GM11168 (cell line): ENCODE measurements at regions not wholly inside any gene's neighbourhood (a gene's known extent, or its start where the extent isn't known, plus 50 kb on each side); places are given as distances from the start of the nearest gene placed in this dataset.
"Not testable (repeated sequence)": the region's sequence is repeated elsewhere in the genome, so short reads cannot be mapped to it uniquely, and the experiment has no call there.

Experiments
- in situ Hi-C: fragments of 300-500 bp; cut with MboI; formaldehyde crosslinking; loops from one replicate; pipeline ENCODE4 v1.12.0; 2022; ENCODE audit warnings: low sequenced_read_pairs; ENCODE audit not compliant: unreplicated experiment

DNA sequence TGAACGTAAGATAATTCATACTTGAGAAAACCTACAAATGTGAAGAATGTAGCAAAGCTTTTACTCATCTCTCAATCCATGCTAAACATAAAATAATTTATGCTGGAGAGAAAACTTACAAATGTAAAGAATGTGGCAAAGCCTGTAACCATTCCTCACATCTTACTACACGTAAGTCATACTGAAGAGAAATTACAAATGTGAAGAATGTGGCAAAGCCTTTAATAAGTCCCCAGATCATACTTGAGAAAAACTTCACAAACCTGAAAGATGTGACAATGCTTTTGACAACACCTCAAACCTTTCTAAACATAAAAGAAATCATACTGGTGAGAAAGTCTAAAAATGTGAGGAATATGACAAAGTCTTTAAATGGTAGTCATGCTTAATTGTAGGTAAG, 89.4 kb downstream of the ZNF675 start:
- in situ Hi-C loops, result no loop called here

DNA sequence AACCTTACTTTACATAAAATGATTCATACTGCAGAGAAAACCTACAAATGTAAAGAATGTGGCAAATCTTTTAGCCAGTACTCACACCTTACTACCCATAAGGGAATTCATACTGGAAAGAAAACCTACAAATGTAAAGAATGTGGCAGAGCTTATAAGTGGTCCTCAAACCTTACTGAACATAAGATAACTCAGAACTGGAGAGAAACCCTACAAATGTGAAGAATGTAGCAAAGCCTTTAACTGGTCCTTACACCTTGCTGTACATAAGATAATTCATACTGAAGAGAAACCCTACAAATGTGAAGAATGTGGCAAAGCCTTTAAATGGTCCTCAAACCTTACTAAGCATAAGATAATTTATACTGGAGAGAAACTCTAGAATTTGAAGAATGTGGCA, 90.1 kb downstream of the ZNF675 start:
- in situ Hi-C loops, result no loop called here

DNA sequence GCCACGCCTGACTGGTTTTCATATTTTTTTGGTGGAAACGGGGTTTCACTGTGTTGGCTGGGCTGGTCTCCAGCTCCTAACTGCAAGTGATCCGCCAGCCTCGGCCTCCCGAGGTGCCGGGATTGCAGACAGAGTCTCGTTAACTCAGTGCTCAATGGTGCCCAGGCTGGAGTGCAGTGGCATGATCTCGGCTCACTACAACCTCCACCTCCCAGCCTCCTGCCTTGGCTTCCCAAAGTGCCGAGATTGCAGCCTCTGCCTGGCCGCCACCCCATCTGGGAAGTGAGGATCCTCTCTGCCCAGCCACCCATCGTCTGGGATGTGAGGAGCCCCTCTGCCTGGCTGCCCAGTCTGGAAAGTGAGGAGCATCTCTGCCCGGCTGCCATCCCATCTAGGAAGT, 92.7 kb downstream of the ZNF675 start:
- in situ Hi-C loops, result not testable (repeated sequence)

DNA sequence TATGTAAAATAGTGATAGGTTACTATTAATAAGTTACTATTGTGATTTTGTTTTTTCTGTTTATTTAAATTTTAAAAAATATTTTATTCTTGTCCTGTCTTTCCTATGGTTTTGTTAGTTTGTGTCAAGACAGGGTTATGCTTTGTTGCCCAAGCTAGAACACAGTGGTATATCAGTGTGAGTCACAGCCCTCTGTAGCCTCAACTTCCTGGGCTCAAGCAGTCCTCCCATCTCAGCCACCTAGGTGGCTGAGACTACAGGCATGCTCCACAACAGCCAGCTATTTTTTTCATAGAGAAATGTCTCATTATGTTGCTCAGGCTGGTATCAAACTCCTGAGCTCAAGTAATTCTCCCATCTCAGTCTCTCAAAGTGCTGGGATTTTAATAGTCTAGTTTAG, 99.5 kb downstream of the ZNF675 start:
- in situ Hi-C loops, result no loop called here

DNA sequence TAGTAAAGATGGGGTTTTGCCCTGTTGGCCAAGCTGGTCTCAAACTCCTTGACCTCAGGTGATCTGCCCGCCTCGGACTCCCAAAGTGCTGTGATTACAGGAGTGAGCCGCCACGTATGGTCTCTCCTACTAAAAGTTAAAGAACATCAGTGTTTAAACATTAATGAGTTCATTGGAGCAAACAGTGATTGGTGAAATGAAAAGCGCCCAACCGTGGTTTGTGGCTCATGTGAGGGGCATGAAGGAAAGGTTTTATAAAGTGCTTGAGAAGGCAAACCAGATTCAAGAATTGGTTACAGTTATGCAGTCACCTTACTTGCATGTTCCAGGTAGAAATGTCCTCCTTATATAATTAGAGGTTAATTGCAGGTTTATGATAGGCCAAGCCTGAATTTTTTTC, 109.5 kb downstream of the ZNF675 start:
- in situ Hi-C loops, result no loop called here

DNA sequence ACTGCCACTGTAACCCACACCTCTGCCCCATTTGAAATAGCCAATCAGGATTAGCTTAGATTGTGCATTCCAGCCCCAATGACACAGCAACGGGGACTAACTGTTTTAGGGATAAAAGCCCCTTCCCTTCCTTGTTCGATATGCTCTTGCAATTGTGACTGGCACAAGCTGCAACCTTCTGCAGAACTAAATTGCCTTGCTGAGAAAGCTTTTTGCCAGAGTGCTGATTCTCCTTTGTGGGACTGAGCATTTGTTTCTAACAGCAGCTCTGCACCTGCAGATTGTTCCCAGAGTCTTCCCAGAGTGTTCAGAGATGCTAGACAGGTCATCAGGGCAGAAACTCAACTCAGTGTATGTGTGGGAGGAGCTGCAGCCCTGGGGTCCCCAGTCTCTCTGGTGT, 115.8 kb downstream of the ZNF675 start:
- in situ Hi-C loops, result no loop called here

DNA sequence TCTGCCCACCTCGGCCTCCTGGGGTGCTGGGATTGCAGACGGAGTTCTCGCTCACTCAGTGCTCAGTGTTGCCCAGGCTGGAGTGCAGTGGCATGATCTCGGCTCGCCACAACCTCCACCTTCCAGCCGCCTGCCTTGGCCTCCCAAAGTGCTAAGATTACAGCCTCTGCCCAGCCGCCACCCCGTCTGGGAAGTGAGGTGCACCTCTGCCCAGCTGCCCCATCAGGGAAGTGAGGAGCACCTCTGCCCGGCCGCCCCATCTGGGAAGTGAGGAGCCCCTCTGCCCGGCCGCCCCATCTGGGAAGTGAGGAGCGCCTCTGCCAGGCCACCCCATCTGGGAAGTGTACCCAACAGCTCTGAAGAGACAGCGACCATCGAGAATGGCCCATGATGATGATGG, 118.9 kb downstream of the ZNF675 start:
- in situ Hi-C loops, result not testable (repeated sequence)

DNA sequence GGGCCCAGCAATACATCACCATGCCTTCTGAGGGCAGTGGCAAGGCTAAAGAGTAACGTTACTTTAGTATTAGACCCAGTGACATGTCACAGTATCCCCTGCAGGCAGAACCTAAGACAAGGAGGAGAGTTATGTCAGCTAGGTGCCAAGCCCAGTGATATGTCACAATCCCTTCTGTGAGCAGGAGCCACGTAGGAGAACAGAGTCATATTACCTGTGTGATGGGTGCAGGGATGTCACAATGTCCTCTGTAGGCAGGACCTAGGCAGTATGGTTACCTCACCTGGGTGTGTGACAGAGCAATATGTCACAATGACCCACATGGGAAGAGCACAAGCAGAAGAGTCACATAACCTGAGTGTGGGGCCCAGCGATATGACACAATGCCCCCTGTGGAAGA, 121.8 kb downstream of the ZNF675 start:
- in situ Hi-C loops, result no loop called here

DNA sequence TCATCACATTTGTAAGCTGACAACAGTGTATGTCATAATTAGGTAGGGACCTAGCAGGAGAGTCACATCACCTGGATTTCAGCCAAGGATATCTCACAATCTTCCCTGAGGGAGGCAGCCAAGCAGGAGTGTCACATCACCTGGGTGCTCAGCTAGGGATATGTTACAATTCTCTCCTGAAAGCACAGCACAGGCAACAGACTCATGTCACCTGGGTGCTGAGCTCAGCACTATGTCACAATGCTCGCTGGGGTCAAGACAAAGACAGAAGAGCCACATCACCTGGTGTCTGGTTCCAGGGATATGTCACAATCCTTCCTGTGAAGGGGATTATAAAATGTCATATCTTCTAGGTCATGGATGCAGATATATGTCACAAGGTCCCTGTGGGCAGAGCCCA, 123.7 kb downstream of the ZNF675 start:
- in situ Hi-C loops, result no loop called here

DNA sequence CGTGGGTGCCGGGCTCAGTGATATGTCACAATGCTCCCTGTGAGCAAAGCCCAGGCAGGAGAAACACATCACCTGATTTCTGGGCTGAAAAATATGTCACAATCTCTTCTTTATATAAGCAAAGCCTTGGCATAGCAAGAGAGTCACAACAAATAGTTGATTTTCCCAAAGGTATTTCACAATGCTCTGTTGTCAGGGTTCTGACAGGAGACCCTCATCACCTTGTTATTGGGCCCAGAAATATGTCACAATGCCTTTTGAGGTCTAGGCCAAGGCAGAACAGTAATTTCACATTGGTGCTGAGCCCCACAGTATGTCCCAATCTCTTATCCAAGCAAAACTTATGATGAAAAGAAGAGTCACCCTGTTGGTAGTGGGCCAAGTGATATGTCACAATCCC, 125.7 kb downstream of the ZNF675 start:
- in situ Hi-C loops, result no loop called here

DNA sequence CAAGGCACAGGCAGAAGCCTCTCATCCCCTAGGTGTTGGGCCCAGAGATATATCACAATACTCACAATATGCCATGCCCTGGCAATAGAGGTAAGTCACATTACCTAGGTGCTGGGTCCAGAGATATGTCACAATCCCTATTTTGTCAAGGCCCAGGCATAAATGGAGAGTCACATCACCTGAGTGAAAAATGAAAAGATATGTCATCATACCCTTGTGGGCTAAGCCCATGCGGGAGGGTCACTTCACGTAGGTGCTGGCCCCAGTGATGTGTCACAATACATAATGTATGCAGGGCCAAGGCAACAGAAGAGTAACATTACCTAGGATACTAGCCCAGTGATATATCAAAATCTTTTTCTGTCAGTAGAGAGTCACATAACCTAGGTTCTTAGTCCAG, 127.0 kb downstream of the ZNF675 start:
- in situ Hi-C loops, result no loop called here

DNA sequence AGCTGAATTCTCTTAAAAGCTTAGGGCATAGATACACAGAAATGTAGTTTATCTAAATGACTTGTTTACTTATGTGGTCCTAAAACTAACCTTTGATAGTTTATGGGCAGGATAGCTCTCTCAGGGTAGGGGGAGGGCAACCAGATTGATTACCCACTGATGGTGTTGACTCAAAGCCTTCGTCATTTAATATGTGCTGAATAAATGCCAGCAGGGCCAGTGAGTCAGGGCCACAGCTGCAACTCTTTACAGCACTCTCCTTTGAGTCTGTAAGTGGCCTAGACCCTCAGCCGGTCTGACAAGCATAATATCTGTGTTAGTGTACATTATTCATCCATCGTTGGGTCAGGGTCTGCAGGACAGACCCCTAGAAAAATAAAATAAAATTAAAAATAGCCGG, 128.5 kb downstream of the ZNF675 start:
- in situ Hi-C loops, result no loop called here

DNA sequence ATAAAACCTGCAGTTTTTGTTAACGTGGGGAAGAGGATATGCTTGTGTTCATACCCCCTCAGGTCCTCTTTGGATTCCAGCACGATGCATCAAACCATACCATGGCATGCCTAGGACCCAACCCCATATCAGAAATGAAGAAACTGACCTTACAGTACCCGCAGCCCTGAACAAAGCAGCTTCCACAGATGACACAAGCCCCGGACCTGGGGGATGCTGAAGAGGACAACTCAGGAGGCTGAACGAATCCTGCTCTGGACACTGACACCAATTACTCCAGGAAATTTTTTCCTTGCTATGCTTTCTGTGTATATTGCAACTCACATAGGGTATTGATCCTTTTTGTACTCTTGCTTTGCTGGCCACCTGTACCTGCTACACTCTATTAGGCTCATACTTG, 129.6 kb downstream of the ZNF675 start:
- in situ Hi-C loops, result no loop called here

DNA sequence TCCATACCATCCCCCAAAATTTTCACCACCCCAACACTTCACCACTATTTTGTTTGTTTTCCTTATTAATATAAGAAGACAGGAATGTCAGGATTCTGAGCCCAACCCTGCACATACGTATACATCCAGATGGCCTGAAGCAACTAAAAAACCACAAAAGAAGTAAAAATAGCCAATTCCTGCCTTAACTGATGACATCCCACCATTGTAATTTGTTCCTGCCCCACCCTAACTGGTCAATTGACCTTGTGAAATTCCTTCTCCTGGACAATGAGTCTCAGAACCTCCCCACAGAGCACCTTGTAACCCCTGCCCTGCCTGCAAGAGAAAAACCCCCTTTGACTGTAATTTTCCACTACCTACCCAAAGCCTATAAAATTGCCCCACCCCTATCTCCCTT, 132.5 kb downstream of the ZNF675 start:
- in situ Hi-C loops, result no loop called here

DNA sequence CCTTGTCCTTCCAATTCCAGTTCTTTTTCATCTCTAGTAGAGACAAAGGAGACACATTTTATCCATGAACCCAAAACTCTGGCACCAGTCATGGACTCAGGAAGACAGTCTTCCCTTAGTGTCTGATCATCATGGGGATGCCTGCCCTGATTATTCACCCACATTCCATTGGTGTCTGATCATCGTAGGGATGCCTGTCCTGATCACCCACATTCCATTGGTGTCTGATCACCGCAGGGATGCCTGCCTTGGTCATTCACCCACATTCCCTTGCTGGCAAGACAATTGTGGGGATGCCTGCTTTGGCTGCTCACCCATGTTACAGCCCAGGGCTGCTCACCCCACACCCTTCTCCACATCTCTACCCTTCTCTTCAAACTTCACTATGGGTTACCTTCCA, 136.9 kb downstream of the ZNF675 start:
- in situ Hi-C loops, result not testable (repeated sequence)

DNA sequence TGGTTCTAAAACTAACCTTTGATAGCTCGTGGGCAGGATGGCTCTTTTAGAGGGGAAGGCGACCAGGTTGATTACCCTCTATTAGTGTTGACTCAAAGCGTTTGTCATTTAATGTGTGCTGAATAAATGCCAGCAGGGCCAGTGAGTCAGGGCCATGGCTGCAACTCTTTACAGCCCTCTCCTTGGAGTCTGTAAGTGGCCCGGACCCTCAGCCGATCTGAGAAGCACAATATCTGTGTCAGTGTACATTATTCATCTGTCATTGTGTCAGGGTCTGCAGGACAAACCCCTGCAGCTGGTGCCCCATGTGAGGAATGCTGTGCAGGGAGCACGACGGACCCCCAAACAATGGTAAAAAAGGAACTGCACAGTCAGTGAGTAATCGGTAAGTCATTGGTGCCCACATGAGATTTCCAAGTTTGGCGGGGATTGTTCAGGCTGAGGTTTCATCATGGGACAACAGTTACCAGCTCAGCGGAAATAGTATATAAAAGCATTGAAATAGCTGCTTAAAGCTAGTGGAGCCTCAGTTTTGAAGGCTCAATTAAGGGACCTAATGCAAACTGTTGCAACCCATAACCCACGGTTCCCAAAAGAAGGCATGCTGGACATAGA, 139.1 kb downstream of the ZNF675 start:
- in situ Hi-C loops, result no loop called here

DNA sequence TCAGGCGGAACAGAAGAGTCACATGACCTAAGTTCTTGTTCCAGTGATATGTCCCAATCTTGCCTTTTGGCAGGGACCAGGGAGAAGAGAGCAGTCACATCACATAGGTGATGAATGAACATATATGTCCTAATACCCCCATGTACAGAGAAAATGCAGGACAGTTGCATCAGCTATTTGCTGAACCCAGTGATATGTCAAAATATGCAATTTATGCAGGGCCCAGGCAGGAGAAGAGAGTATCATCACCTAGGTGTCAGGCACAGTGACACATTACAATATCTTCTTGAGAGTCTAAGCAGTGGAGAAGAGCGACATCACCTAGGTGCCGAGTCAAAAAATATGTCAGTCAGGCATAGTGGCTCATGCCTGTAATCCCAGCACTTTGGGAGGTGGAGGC, 139.9 kb downstream of the ZNF675 start:
- in situ Hi-C loops, result no loop called here

DNA sequence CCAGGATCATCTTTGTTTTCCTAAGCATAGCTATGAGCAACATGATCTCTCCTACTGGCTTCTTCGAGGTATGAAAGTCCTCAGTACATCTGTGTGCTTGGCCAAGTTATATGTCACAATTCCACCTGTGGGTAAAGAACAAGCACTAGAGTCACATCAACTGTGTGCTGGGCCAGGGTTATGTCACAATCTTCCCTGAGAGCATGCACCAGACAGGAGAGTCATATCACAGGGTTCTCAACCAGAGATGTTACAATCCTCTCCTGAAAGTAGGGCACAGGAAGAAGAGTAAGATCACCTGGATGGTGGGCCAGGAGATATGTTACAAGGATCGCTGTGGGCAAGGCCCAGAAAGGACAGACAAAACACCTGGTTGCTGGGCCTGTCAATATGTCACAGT, 143.7 kb downstream of the ZNF675 start:
- in situ Hi-C loops, result no loop called here

DNA sequence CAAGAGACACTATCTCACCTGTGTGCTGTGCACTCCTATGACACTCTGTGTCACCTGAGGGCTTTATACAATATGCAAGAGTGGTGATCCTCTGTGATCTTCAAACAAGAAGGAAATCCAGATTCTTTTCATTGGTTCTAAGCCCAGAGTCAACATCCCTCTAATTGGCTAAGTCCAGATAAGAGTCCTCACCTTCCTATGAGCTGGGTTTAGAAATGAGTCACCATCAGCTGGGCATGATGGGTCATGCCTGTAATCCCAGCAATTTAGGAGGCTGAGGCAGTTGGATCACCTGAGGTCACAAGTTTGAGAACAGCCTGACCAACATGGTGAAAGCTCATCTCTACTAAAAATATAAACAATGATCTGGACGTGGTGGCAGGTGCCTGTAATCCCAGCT, 144.4 kb downstream of the ZNF675 start:
- in situ Hi-C loops, result no loop called here

DNA sequence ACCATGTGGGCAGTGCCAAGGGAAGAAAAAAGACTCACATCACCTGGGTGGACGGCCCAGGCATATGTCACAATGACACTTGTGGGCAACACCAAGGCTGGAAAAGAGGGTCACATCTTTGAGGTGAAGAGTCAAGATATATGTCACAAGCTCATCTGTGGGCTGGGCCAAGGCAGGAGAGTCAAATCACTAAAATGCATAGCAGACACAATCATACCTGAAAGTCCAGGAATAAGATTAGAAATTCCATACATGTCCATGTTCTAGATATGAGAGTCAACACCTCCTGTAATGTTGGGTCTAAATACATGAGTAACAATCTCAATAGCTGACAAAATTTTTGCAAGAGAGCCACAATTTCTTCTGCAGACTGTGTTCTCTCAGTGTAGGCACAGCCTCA, 145.0 kb downstream of the ZNF675 start:
- in situ Hi-C loops, result no loop called here

DNA sequence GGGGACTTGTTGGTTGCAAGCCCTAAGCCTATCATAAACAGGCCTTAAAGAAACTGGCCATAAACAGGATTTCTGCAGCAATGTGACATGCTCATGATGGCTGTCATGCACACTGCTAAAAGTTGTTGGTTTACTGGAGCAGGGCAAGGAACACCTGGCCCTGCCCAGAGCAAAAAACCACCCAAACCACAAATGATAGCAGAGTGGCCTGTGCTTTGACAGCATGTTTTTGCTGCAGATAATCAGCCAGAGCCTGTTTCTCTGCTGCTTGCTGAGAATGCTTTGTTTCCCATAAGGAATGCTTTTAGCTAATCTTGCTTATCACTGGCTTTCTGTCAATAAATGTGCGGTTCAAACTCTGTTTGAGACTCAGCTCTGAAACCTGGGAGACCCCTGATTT, 144.9 kb upstream of the ZNF91 start:
- in situ Hi-C loops, result not testable (repeated sequence)

DNA sequence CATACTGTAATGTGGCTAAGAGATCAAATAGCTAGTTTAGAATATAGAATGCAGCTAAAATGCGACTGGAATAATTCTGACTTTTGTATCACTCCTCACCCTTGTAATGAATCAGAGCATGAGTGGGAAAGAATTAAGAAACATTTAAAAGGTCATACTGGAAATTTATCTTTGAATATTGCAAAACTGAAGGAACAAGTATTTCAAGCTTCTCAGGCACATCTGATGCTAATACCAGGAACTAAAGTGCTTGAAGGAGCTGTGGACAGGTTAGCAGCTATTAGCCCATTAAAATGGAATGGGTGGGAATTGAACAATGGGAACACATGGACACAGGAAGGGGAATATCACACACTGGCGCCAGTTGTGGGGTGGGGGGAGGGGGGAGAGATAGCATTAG, 144.2 kb upstream of the ZNF91 start:
- in situ Hi-C loops, result no loop called here

DNA sequence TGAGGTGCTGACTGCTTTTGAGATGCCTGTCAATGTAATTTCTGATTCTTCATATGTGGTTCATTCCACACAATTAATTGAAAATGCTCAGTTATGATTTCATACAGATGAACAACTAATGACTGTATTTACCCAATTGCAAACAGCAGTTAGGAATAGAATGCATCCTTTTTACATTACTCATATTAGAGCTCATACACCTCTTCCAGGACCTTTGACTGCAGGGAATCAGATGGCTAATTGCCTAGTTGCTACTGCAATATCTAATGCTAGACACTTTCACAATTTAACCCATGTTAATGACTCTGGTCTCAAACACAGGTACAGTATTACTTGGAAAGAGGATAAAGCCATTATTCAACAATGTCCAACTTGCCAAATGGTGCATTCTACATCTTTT, 141.9 kb upstream of the ZNF91 start:
- in situ Hi-C loops, result not testable (repeated sequence)
